Neural cell (in vitro differentiated cells): ENCODE measurements at regions not wholly inside any gene's neighbourhood (a gene's known extent, or its start where the extent isn't known, plus 50 kb on each side); places are given as distances from the start of the nearest gene placed in this dataset.

ENCODE experiments used
- H2AFZ ChIP-seq: fragments of 200-600, 300-800 bp; sonication (generic), shearing (Covaris generic); 2 replicates; pipeline ENCODE4 v1.6.0; 2014; ENCODE audit warnings: low read depth, mild to moderate bottlenecking, antibody characterized with exemption, low read length, moderate library complexity
- H3F3A ChIP-seq: fragments of 200-600 bp; shearing (Covaris generic); 2 replicates; pipeline ENCODE4 v1.6.1; 2016; ENCODE audit warnings: mild to moderate bottlenecking, moderate library complexity, mixed read lengths, antibody characterized with exemption, low read length; ENCODE audit not compliant: insufficient read depth, poor library complexity, severe bottlenecking
- H3K27ac ChIP-seq: fragments of 200-600, 300-800 bp; sonication (generic), shearing (Covaris generic); 2 replicates; pipeline ENCODE4 v1.5.1; 2014; ENCODE audit warnings: mild to moderate bottlenecking, low read length, moderate library complexity
- H3K27me3 ChIP-seq: fragments of 300-800, 200-600 bp; sonication (generic), shearing (Covaris generic); 2 replicates; pipeline ENCODE4 v1.6.0; 2014; ENCODE audit warnings: mild to moderate bottlenecking, low read depth, low read length, moderate library complexity; ENCODE audit not compliant: insufficient read depth
- H3K36me3 ChIP-seq: fragments of 300-800, 200-600 bp; sonication (generic), shearing (Covaris generic); 2 replicates; pipeline ENCODE4 v1.5.1; 2014; ENCODE audit warnings: mild to moderate bottlenecking, antibody characterized with exemption, low read length, moderate library complexity; ENCODE audit not compliant: insufficient read depth
- H3K4me2 ChIP-seq: fragments of 300-800, 200-600 bp; sonication (generic), shearing (Covaris generic); 2 replicates; pipeline ENCODE4 v1.6.0; 2014; ENCODE audit warnings: mild to moderate bottlenecking, low read length
- H3K4me3 ChIP-seq: fragments of 300-800, 200-600 bp; sonication (generic), shearing (Covaris generic); 2 replicates; pipeline ENCODE4 v1.5.1; 2014; ENCODE audit warnings: mild to moderate bottlenecking, low read length, moderate library complexity
- H3K79me2 ChIP-seq: fragments of 200-600 bp; shearing (Covaris generic); replicated peaks from 2 replicates; pipeline ENCODE4 v1.6.0; 2014; ENCODE audit warnings: mild to moderate bottlenecking, low read length, moderate library complexity; ENCODE audit not compliant: insufficient read depth
- H3K9ac ChIP-seq: fragments of 300-800, 200-600 bp; sonication (generic), shearing (Covaris generic); 2 replicates; pipeline ENCODE4 v1.6.1; 2016; ENCODE audit warnings: mild to moderate bottlenecking, low read length, mixed read lengths
- H3K9me2 ChIP-seq: fragments of 200-600 bp; shearing (Covaris generic); 2 replicates; pipeline ENCODE4 v1.6.1; 2016; ENCODE audit warnings: mild to moderate bottlenecking, low read length, mixed read lengths; ENCODE audit not compliant: insufficient read depth
- H3K9me3 ChIP-seq: fragments of 200-600, 300-800 bp; sonication (generic), shearing (Covaris generic); 2 replicates; pipeline ENCODE4 v1.6.1; 2016; ENCODE audit warnings: mild to moderate bottlenecking, mixed run types, low read length, moderate library complexity, mixed read lengths
- H4K20me1 ChIP-seq: fragments of 200-600 bp; shearing (Covaris generic); 2 replicates; pipeline ENCODE4 v1.6.1; 2016; ENCODE audit warnings: mild to moderate bottlenecking, mixed run types; ENCODE audit not compliant: insufficient read depth
- EP300 ChIP-seq: fragments of 450-650 bp; conservative IDR thresholded peaks from 2 replicates; pipeline ENCODE4 v1.6.1; 2014; ENCODE audit warnings: antibody characterized with exemption, mild to moderate bottlenecking, moderate library complexity; ENCODE audit not compliant: poor library complexity, severe bottlenecking
- EZH2 ChIP-seq: fragments of 200-600, 300-800 bp; shearing (Covaris generic), sonication (generic); IDR thresholded peaks from 2 replicates; pipeline ENCODE4 v1.6.1; 2014; ENCODE audit warnings: antibody characterized with exemption, low read length, borderline replicate concordance, mild to moderate bottlenecking; ENCODE audit not compliant: insufficient read depth, poor library complexity, severe bottlenecking
- MXI1 ChIP-seq: fragments of 450-650 bp; conservative IDR thresholded peaks from 2 replicates; pipeline ENCODE4 v1.6.1; 2014; ENCODE audit warnings: antibody characterized with exemption, mild to moderate bottlenecking; ENCODE audit not compliant: poor library complexity, severe bottlenecking
- POLR2AphosphoS5 ChIP-seq: IDR thresholded peaks from 2 replicates; pipeline ENCODE4 v1.6.1; 2012
- RAD21 ChIP-seq: fragments of 450-650 bp; conservative IDR thresholded peaks from 2 replicates; pipeline ENCODE4 v1.6.1; 2014; ENCODE audit warnings: antibody characterized with exemption, mild to moderate bottlenecking, moderate library complexity
- SMC3 ChIP-seq: fragments of 450-650 bp; conservative IDR thresholded peaks from 2 replicates; pipeline ENCODE4 v1.6.1; 2014; ENCODE audit warnings: antibody characterized with exemption, mild to moderate bottlenecking, moderate library complexity; ENCODE audit not compliant: poor library complexity
- TAF1 ChIP-seq: IDR thresholded peaks from 2 replicates; pipeline ENCODE4 v1.6.1; 2012; ENCODE audit warnings: low read depth
- TF ChIP-seq, protein P1 (sequence below): IDR thresholded peaks from 2 replicates; pipeline ENCODE4 v1.6.1; 2012; ENCODE audit warnings: borderline replicate concordance
- TF ChIP-seq, protein P2 (sequence below): fragments of 450-650 bp; IDR thresholded peaks from 2 replicates; pipeline ENCODE4 v1.5.1; 2014; ENCODE audit warnings: antibody characterized with exemption, mild to moderate bottlenecking, moderate library complexity; ENCODE audit not compliant: poor library complexity, severe bottlenecking

DNA sequence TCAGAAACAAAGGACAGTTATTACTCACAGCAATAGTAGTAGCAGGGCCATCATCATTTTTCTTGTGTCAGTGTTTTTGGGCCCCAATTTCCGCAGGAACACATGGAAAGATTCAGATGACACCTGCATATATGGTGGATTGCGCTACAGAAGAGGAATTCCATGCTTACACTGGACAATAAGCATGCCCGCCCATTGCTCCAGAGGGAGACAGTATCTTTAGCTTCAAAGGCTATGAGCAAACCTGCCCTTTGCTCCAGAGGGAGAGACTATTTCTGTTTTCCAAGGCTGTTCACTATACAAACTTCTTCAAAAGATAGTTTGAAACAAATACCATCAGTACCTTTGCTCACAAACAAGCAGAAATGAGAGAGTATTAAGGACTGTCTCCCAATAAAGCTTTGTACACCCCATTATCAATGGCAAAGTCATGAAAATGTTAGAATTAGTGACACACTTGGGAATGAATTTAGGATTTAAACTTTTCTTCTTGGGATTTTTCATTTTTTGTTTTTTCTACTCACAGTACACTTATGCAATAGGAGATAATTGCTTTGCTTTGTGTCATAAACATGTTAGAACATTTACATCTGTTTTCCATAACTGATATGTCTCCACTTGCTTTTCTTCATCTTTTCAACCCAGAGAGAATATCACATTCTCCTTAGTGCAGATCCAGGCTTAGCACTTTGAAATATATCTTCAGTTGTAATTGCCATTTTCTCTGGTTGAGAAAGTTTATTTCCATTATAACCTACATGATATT is 564.5 kb upstream of the ZNF717 start:
- Histone ChIP-seq H4K20me1 (no peaks in the 10 kb centered on the region), H3K4me3 (no peak overlapping the region), H3K79me2 (no peaks in the 10 kb centered on the region), H3K9ac (no peak overlapping the region), H3K27ac (no peak overlapping the region), H2AFZ (no peak overlapping the region), H3K9me3 (no peaks in the 10 kb centered on the region), H3K9me2 (no peaks in the 10 kb centered on the region), H3K27me3 (no peaks in the 10 kb centered on the region), H3F3A (no peaks in the 10 kb centered on the region), H3K36me3 (no peaks in the 10 kb centered on the region), H3K4me2 (no peak overlapping the region)
- no peak for TF ChIP-seq POLR2AphosphoS5
- no peak for TF ChIP-seq TAF1
- no peak for TF ChIP-seq EZH2
- no peak for TF ChIP-seq RAD21
- TF ChIP-seq, protein P1, sequence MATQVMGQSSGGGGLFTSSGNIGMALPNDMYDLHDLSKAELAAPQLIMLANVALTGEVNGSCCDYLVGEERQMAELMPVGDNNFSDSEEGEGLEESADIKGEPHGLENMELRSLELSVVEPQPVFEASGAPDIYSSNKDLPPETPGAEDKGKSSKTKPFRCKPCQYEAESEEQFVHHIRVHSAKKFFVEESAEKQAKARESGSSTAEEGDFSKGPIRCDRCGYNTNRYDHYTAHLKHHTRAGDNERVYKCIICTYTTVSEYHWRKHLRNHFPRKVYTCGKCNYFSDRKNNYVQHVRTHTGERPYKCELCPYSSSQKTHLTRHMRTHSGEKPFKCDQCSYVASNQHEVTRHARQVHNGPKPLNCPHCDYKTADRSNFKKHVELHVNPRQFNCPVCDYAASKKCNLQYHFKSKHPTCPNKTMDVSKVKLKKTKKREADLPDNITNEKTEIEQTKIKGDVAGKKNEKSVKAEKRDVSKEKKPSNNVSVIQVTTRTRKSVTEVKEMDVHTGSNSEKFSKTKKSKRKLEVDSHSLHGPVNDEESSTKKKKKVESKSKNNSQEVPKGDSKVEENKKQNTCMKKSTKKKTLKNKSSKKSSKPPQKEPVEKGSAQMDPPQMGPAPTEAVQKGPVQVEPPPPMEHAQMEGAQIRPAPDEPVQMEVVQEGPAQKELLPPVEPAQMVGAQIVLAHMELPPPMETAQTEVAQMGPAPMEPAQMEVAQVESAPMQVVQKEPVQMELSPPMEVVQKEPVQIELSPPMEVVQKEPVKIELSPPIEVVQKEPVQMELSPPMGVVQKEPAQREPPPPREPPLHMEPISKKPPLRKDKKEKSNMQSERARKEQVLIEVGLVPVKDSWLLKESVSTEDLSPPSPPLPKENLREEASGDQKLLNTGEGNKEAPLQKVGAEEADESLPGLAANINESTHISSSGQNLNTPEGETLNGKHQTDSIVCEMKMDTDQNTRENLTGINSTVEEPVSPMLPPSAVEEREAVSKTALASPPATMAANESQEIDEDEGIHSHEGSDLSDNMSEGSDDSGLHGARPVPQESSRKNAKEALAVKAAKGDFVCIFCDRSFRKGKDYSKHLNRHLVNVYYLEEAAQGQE: no peak
- no peak for TF ChIP-seq MXI1
- TF ChIP-seq, protein P2, sequence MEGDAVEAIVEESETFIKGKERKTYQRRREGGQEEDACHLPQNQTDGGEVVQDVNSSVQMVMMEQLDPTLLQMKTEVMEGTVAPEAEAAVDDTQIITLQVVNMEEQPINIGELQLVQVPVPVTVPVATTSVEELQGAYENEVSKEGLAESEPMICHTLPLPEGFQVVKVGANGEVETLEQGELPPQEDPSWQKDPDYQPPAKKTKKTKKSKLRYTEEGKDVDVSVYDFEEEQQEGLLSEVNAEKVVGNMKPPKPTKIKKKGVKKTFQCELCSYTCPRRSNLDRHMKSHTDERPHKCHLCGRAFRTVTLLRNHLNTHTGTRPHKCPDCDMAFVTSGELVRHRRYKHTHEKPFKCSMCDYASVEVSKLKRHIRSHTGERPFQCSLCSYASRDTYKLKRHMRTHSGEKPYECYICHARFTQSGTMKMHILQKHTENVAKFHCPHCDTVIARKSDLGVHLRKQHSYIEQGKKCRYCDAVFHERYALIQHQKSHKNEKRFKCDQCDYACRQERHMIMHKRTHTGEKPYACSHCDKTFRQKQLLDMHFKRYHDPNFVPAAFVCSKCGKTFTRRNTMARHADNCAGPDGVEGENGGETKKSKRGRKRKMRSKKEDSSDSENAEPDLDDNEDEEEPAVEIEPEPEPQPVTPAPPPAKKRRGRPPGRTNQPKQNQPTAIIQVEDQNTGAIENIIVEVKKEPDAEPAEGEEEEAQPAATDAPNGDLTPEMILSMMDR: no peak
- TF ChIP-seq EP300: no peak
- no peak for TF ChIP-seq SMC3

- H3F3A ChIP-seq: no peaks in the 10 kb centered on the region
- H3K9me3 ChIP-seq: no peaks in the 10 kb centered on the region
- no peak overlapping the region for H3K4me3 ChIP-seq
- H3K9ac ChIP-seq: no peak overlapping the region
- H3K36me3 ChIP-seq: no peaks in the 10 kb centered on the region
- H4K20me1 ChIP-seq: no peaks in the 10 kb centered on the region
- no peak overlapping the region for H3K4me2 ChIP-seq
- H2AFZ ChIP-seq: no peak overlapping the region
- H3K79me2 ChIP-seq: no peaks in the 10 kb centered on the region
- H3K9me2 ChIP-seq: no peaks in the 10 kb centered on the region
- TF ChIP-seq EZH2: no peak
- TF ChIP-seq TAF1: no peak
- no peak for TF ChIP-seq SMC3
- TF ChIP-seq, protein P2: no peak
- TF ChIP-seq MXI1: no peak
- no peak for TF ChIP-seq RAD21
- TF ChIP-seq EP300: no peak
- TF ChIP-seq, protein P1: no peak
- TF ChIP-seq POLR2AphosphoS5: no peak
- no peaks in the 10 kb centered on the region for H3K27me3 ChIP-seq
- no peak overlapping the region for H3K27ac ChIP-seq
These were observed 566.7 kb upstream of the ZNF717 start for GRCh38 chr3:76352051-76352450.
